Neural progenitor cell (in vitro differentiated cells): ENCODE measurements at regions not wholly inside any gene's neighbourhood (a gene's known extent, or its start where the extent isn't known, plus 50 kb on each side); places are given as distances from the start of the nearest gene placed in this dataset.

ENCODE experiments used
- DNase-seq: peaks from one replicate; pipeline ENCODE4 v3.0.0-alpha.2; 2016; ENCODE audit warnings: low spot score
- H2AFZ ChIP-seq: fragments of 200-600 bp; sonication (generic); replicated peaks from 2 replicates; pipeline ENCODE4 v1.6.1; 2016; ENCODE audit warnings: antibody characterized with exemption
- H3F3A ChIP-seq: fragments of 200-600 bp; sonication (generic); 2 replicates; pipeline ENCODE4 v1.6.1; 2016; ENCODE audit warnings: antibody characterized with exemption, low read depth
- H3K27ac ChIP-seq: fragments of 200-600 bp; sonication (generic); 2 replicates; pipeline ENCODE4 v1.5.1; 2016; ENCODE audit warnings: mild to moderate bottlenecking
- H3K27me3 ChIP-seq: fragments of 200-600 bp; sonication (generic); 2 replicates; pipeline ENCODE4 v1.6.1; 2016; ENCODE audit warnings: mild to moderate bottlenecking, moderate library complexity
- H3K36me3 ChIP-seq: fragments of 200-600 bp; sonication (generic); 2 replicates; pipeline ENCODE4 v1.5.1; 2016
- H3K4me1 ChIP-seq: fragments of 200-600 bp; sonication (generic); 2 replicates; pipeline ENCODE4 v1.6.1; 2016; ENCODE audit warnings: mixed run types
- H3K4me2 ChIP-seq: fragments of 200-600 bp; sonication (generic); 2 replicates; pipeline ENCODE4 v1.6.1; 2016
- H3K4me3 ChIP-seq: fragments of 200-600 bp; sonication (generic); 2 replicates; pipeline ENCODE4 v1.5.1; 2016
- H3K79me2 ChIP-seq: fragments of 200-600 bp; sonication (generic); 2 replicates; pipeline ENCODE4 v1.6.1; 2016; ENCODE audit warnings: low read depth
- H3K9ac ChIP-seq: fragments of 200-600 bp; sonication (generic); 2 replicates; pipeline ENCODE4 v1.6.1; 2016
- H3K9me3 ChIP-seq: fragments of 200-600 bp; sonication (generic); 2 replicates; pipeline ENCODE4 v1.5.1; 2016; ENCODE audit warnings: low read depth
- H4K20me1 ChIP-seq: fragments of 200-600 bp; sonication (generic); 2 replicates; pipeline ENCODE4 v1.6.1; 2016; ENCODE audit warnings: low read depth
- H3K27ac Mint-ChIP-seq: 3 replicates; pipeline ENCODE4 v1.8.0; 2021; ENCODE audit warnings: mixed read lengths
- H3K27me3 Mint-ChIP-seq: 2 replicates; pipeline ENCODE4 v1.8.0; 2022; ENCODE audit warnings: low read depth, mild to moderate bottlenecking, inconsistent platforms, moderate library complexity, mixed read lengths; ENCODE audit not compliant: insufficient read depth
- H3K36me3 Mint-ChIP-seq: 3 replicates; pipeline ENCODE4 v1.8.0; 2021; ENCODE audit warnings: mixed read lengths
- H3K4me1 Mint-ChIP-seq: 3 replicates; pipeline ENCODE4 v1.8.0; 2021; ENCODE audit warnings: mixed read lengths
- H3K4me3 Mint-ChIP-seq: 3 replicates; pipeline ENCODE4 v1.8.0; 2021; ENCODE audit warnings: mild to moderate bottlenecking, moderate library complexity, mixed read lengths
- H3K9me3 Mint-ChIP-seq: 3 replicates; pipeline ENCODE4 v1.8.0; 2020; ENCODE audit warnings: mixed read lengths
- EZH2 ChIP-seq: fragments of 200-600 bp; sonication (generic); IDR thresholded peaks from 2 replicates; pipeline ENCODE4 v1.6.1; 2017; ENCODE audit warnings: antibody characterized with exemption, mild to moderate bottlenecking, moderate library complexity
- EZH2phosphoT487 ChIP-seq: fragments of 200-600 bp; sonication (generic); IDR thresholded peaks from 2 replicates; pipeline ENCODE4 v1.6.1; 2017; ENCODE audit warnings: antibody characterized with exemption
- TF ChIP-seq, protein P1 (sequence below): fragments of 200-600 bp; sonication (generic); IDR thresholded peaks from 2 replicates; pipeline ENCODE4 v1.5.1; 2017; ENCODE audit warnings: antibody characterized with exemption, mild to moderate bottlenecking

DNA sequence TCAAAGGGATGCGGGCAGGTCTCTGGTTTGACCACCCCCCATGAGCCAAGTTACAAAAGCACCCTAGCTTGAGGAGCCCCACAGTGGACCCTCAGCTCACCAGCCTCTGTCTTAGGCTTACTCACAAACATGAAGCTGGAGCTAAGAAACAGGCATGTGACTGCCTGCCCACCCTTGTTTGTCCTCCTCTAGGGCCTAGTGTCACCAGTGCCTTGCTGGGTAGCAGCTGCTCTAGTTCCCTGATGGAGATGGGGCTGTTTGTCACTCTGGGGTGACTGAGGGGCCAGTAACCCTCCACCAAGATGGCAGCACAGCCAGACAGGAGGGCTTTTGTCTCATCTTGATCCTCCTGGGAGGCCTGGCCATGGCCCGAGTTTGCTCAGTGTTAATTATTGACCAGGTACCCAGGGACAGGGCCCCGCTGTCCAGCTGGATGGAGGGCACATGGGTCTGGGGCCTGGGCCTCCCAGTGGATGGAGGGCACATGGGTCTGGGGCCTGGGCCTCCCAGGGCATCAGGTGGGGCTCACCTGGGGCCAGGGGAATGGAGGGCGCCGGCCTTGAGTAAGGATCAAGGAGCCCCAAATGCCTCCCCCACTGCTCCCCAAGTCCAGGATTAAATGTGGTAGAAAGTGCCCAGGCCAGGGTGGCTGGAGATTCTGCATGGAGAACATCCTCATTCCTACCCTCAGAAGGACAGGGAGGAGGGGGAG lies 185.9 kb upstream of the HAAO start:
- Histone ChIP-seq H3K79me2 (no peaks in the 10 kb centered on the region), H3K4me2 (no peak overlapping the region), H2AFZ (no peak overlapping the region), H3K27ac (no peak overlapping the region), H3K9me3 (no peaks in the 10 kb centered on the region), H3K27me3 (no peaks in the 10 kb centered on the region), H3K9ac (no peak overlapping the region), H3F3A (peaks cover 7% of the 10 kb centered on the region), H3K36me3 (no peaks in the 10 kb centered on the region), H4K20me1 (no peaks in the 10 kb centered on the region), H3K4me1 (peaks cover 16% of the 10 kb centered on the region), H3K4me3 (no peak overlapping the region)
- peaks cover 17% of the 10 kb centered on the region for H3K4me1 Mint-ChIP-seq
- no peaks in the 10 kb centered on the region for H3K36me3 Mint-ChIP-seq
- H3K27ac Mint-ChIP-seq: no peak overlapping the region
- no peaks in the 10 kb centered on the region for H3K9me3 Mint-ChIP-seq
- DNase-seq: no peak
- H3K4me3 Mint-ChIP-seq: no peak overlapping the region
- no peak for TF ChIP-seq EZH2phosphoT487
- TF ChIP-seq, protein P1, sequence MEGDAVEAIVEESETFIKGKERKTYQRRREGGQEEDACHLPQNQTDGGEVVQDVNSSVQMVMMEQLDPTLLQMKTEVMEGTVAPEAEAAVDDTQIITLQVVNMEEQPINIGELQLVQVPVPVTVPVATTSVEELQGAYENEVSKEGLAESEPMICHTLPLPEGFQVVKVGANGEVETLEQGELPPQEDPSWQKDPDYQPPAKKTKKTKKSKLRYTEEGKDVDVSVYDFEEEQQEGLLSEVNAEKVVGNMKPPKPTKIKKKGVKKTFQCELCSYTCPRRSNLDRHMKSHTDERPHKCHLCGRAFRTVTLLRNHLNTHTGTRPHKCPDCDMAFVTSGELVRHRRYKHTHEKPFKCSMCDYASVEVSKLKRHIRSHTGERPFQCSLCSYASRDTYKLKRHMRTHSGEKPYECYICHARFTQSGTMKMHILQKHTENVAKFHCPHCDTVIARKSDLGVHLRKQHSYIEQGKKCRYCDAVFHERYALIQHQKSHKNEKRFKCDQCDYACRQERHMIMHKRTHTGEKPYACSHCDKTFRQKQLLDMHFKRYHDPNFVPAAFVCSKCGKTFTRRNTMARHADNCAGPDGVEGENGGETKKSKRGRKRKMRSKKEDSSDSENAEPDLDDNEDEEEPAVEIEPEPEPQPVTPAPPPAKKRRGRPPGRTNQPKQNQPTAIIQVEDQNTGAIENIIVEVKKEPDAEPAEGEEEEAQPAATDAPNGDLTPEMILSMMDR: no peak
- no peak for TF ChIP-seq EZH2
- peaks cover 8% of the 10 kb centered on the region for H3K27me3 Mint-ChIP-seq

DNA sequence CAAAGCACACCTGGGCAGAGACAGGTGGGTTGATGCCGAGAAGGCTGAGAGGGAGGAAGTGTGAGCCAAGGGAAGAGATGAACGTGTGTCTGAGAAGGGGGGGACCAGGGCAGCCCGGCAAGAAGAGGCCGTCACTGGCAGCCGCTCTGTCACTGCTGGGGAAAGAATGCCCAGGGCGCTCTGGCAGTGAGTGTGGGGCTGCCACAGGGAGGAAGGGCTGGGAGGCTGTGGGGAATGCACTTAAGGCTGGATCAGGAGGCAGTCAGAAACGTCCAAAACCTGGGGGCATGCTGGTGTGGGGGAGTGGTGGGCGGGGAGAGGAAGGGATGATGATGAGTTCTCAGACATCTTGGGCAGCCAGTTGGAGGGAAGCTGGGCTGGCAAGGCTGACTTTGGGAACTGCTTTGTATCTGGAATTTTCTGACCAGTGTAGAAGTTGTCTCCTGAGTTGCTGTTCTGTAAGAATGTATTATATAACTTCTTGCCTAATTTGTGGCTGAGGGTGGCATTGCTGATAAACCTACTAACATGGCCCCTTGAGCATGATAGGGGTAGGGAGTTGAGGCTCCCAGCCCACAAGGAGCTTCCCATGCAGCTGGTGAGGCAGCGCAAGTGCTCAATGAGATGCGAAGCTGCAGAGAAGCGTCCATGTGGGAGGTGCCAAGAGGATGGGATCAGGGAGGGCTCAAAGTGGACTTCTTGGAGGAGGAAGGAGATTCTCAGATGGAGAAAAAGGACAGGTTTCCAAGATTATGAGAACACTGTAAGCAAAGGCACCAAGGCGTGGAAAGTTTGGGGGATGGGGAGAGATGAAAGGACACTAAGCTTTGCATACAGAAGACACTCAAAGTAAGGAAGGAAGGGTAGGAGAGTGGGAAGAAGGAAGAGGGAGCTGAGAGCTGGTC lies 185.1 kb upstream of the HAAO start:
- H3K4me3 ChIP-seq: no peak overlapping the region
- Mint-ChIP-seq H3K27me3 (peaks cover 8% of the 10 kb centered on the region), H3K27ac (peak overlapping the region; percentile 1), H3K9me3 (no peaks in the 10 kb centered on the region), H3K4me1 (peaks cover 17% of the 10 kb centered on the region), H3K4me3 (no peak overlapping the region), H3K36me3 (no peaks in the 10 kb centered on the region)
- H3K27me3 ChIP-seq: no peaks in the 10 kb centered on the region
- H3F3A ChIP-seq: peaks cover 5% of the 10 kb centered on the region
- no peaks in the 10 kb centered on the region for H3K36me3 ChIP-seq
- no peak overlapping the region for H2AFZ ChIP-seq
- no peak overlapping the region for H3K27ac ChIP-seq
- H3K4me1 ChIP-seq: peaks cover 16% of the 10 kb centered on the region
- no peak overlapping the region for H3K4me2 ChIP-seq
- no peak for DNase-seq
- no peaks in the 10 kb centered on the region for H3K79me2 ChIP-seq
- no peaks in the 10 kb centered on the region for H3K9me3 ChIP-seq
- TF ChIP-seq EZH2phosphoT487 (no peak), EZH2 (no peak)
- TF ChIP-seq, protein P1: no peak
- H4K20me1 ChIP-seq: no peaks in the 10 kb centered on the region
- no peak overlapping the region for H3K9ac ChIP-seq

DNA sequence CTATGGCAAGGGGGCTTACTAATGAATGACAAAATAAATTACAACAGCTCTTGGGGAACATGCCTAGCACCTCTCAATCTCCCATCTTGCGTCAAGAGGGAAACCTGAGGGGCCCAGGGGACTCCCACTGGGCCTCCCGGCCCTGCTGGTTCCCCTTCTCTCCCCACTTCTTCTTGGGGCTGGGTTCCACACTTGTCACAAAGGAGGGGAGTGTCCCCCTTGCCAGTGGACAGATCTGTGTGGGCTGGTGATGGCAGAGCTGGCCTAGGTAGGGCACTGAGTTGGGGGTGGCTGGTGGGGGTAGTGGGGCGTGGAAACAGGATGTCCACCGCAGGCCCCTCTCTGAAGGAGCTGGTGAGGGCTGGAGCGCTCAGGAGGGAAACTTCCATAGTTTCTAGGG lies 184.0 kb upstream of the HAAO start:
- no peaks in the 10 kb centered on the region for H3K9me3 Mint-ChIP-seq
- no peaks in the 10 kb centered on the region for H4K20me1 ChIP-seq
- H3K9ac ChIP-seq: no peak overlapping the region
- no peak for TF ChIP-seq EZH2
- TF ChIP-seq, protein P1: no peak
- no peak for TF ChIP-seq EZH2phosphoT487
- no peak overlapping the region for H2AFZ ChIP-seq
- no peak for DNase-seq
- H3K36me3 ChIP-seq: no peaks in the 10 kb centered on the region
- peaks cover 5% of the 10 kb centered on the region for H3F3A ChIP-seq
- no peak overlapping the region for H3K4me3 ChIP-seq
- peaks cover 8% of the 10 kb centered on the region for H3K27me3 Mint-ChIP-seq
- H3K4me3 Mint-ChIP-seq: no peak overlapping the region
- no peaks in the 10 kb centered on the region for H3K79me2 ChIP-seq
- no peaks in the 10 kb centered on the region for H3K36me3 Mint-ChIP-seq
- H3K4me2 ChIP-seq: no peak overlapping the region
- H3K4me1 ChIP-seq: peaks cover 16% of the 10 kb centered on the region
- H3K27me3 ChIP-seq: no peaks in the 10 kb centered on the region
- no peaks in the 10 kb centered on the region for H3K9me3 ChIP-seq
- H3K27ac ChIP-seq: no peak overlapping the region
- no peak overlapping the region for H3K27ac Mint-ChIP-seq
- H3K4me1 Mint-ChIP-seq: peaks cover 17% of the 10 kb centered on the region
